ENCODE measurements at regions not wholly inside any gene's neighbourhood (a gene's known extent, or its start where the extent isn't known, plus 50 kb on each side); places are given as distances from the start of the nearest gene placed in this dataset.

GRCh38 chr13:59356607-59357006, 807.1 kb downstream of the DIAPH3 start:
- Histone ChIP-seq H3K4me1 (ENCODE audit: insufficient read depth) (peaks cover 10% of the 10 kb centered on the region), H3K27me3 (no peaks in the 10 kb centered on the region), H3K9me3 (ENCODE audit: low read depth) (no peaks in the 10 kb centered on the region), H3K36me3 (replicated peaks; ENCODE audit: insufficient read depth, low read depth) (no peaks in the 10 kb centered on the region), H3K4me2 (no peak overlapping the region), H3K79me2 (no peaks in the 10 kb centered on the region), H3K9me2 (replicated peaks; ENCODE audit: insufficient read depth) (no peaks in the 10 kb centered on the region), H2AFZ (peak overlapping the region; percentile 28), H3K27ac (peak overlapping the region; percentile 54), H3K4me3 (no peak overlapping the region), H4K20me1 (ENCODE audit: insufficient read depth, poor library complexity, severe bottlenecking) (no peaks in the 10 kb centered on the region)
- no peak for TF ChIP-seq CTCF (IDR thresholded peaks at IDR 0.05; ENCODE audit: poor library complexity)
- no peak for TF ChIP-seq EZH2phosphoT487 (IDR thresholded peaks at IDR 0.05; ENCODE audit: low read depth, severe bottlenecking, unreplicated experiment)
- no peak for TF ChIP-seq EZH2 (IDR thresholded peaks at IDR 0.05; ENCODE audit: borderline replicate concordance)
- DNase-seq (ENCODE audit: low spot score), result peak; percentile 58
- WGBS (ENCODE audit: low lambda C conversion rate, missing lambda C conversion rate), result 42% methylated on average over 8 of the region's 8 CpGs

- no peaks in the 10 kb centered on the region for H3K9me3 ChIP-seq (ENCODE audit: low read depth)
- no peaks in the 10 kb centered on the region for H3K36me3 ChIP-seq (replicated peaks; ENCODE audit: insufficient read depth, low read depth)
- peaks cover 10% of the 10 kb centered on the region for H3K4me1 ChIP-seq (ENCODE audit: insufficient read depth)
- H3K27ac ChIP-seq, result no peak overlapping the region
- no peak for DNase-seq (ENCODE audit: low spot score)
- H3K4me2 ChIP-seq, result no peak overlapping the region
- 46% methylated on average over 6 of the region's 6 CpGs for WGBS (ENCODE audit: low lambda C conversion rate, missing lambda C conversion rate)
- H4K20me1 ChIP-seq (ENCODE audit: insufficient read depth, poor library complexity, severe bottlenecking), result no peaks in the 10 kb centered on the region
- no peak overlapping the region for H3K4me3 ChIP-seq
- H3K9me2 ChIP-seq (replicated peaks; ENCODE audit: insufficient read depth), result no peaks in the 10 kb centered on the region
- TF ChIP-seq EZH2 (IDR thresholded peaks at IDR 0.05; ENCODE audit: borderline replicate concordance) (no peak), CTCF (IDR thresholded peaks at IDR 0.05; ENCODE audit: poor library complexity) (no peak), EZH2phosphoT487 (IDR thresholded peaks at IDR 0.05; ENCODE audit: low read depth, severe bottlenecking, unreplicated experiment) (no peak)
- H2AFZ ChIP-seq, result peak overlapping the region; percentile 1
- no peaks in the 10 kb centered on the region for H3K27me3 ChIP-seq
- H3K79me2 ChIP-seq, result no peaks in the 10 kb centered on the region
Measured at GRCh38 chr13:59358014-59358413, 805.7 kb downstream of the DIAPH3 start.

GRCh38 chr13:59360108-59360507, 803.6 kb downstream of the DIAPH3 start:
- Histone ChIP-seq H3K4me2 (no peak overlapping the region), H3K4me1 (ENCODE audit: insufficient read depth) (peaks cover 10% of the 10 kb centered on the region), H3K9me3 (ENCODE audit: low read depth) (no peaks in the 10 kb centered on the region), H3K9me2 (replicated peaks; ENCODE audit: insufficient read depth) (no peaks in the 10 kb centered on the region), H3K4me3 (no peak overlapping the region), H3K27ac (no peak overlapping the region), H2AFZ (peak overlapping the region; percentile 4), H3K79me2 (no peaks in the 10 kb centered on the region), H3K27me3 (no peaks in the 10 kb centered on the region), H4K20me1 (ENCODE audit: insufficient read depth, poor library complexity, severe bottlenecking) (no peaks in the 10 kb centered on the region), H3K36me3 (replicated peaks; ENCODE audit: insufficient read depth, low read depth) (no peaks in the 10 kb centered on the region)
- no peak for TF ChIP-seq EZH2 (IDR thresholded peaks at IDR 0.05; ENCODE audit: borderline replicate concordance)
- no peak for TF ChIP-seq CTCF (IDR thresholded peaks at IDR 0.05; ENCODE audit: poor library complexity)
- TF ChIP-seq EZH2phosphoT487 (IDR thresholded peaks at IDR 0.05; ENCODE audit: low read depth, severe bottlenecking, unreplicated experiment), result no peak
- DNase-seq (ENCODE audit: low spot score), result no peak

- H3K9me2 ChIP-seq (replicated peaks; ENCODE audit: insufficient read depth), result no peaks in the 10 kb centered on the region
- H3K36me3 ChIP-seq (replicated peaks; ENCODE audit: insufficient read depth, low read depth), result no peaks in the 10 kb centered on the region
- no peak overlapping the region for H3K4me2 ChIP-seq
- H3K9me3 ChIP-seq (ENCODE audit: low read depth), result no peaks in the 10 kb centered on the region
- H2AFZ ChIP-seq, result no peak overlapping the region
- no peak overlapping the region for H3K27ac ChIP-seq
- DNase-seq (ENCODE audit: low spot score), result no peak
- H3K4me3 ChIP-seq, result no peak overlapping the region
- H3K4me1 ChIP-seq (ENCODE audit: insufficient read depth), result peaks cover 5% of the 10 kb centered on the region
- no peaks in the 10 kb centered on the region for H4K20me1 ChIP-seq (ENCODE audit: insufficient read depth, poor library complexity, severe bottlenecking)
- no peaks in the 10 kb centered on the region for H3K79me2 ChIP-seq
- no peaks in the 10 kb centered on the region for H3K27me3 ChIP-seq
- TF ChIP-seq CTCF (IDR thresholded peaks at IDR 0.05; ENCODE audit: poor library complexity) (no peak), EZH2 (IDR thresholded peaks at IDR 0.05; ENCODE audit: borderline replicate concordance) (no peak), EZH2phosphoT487 (IDR thresholded peaks at IDR 0.05; ENCODE audit: low read depth, severe bottlenecking, unreplicated experiment) (no peak)
Measured at GRCh38 chr13:59360916-59361315, 802.8 kb downstream of the DIAPH3 start.

Measured in hepatocyte (in vitro differentiated cells).